ENCODE measurements at regions not wholly inside any gene's neighbourhood (a gene's known extent, or its start where the extent isn't known, plus 50 kb on each side); places are given as distances from the start of the nearest gene placed in this dataset.

DNA sequence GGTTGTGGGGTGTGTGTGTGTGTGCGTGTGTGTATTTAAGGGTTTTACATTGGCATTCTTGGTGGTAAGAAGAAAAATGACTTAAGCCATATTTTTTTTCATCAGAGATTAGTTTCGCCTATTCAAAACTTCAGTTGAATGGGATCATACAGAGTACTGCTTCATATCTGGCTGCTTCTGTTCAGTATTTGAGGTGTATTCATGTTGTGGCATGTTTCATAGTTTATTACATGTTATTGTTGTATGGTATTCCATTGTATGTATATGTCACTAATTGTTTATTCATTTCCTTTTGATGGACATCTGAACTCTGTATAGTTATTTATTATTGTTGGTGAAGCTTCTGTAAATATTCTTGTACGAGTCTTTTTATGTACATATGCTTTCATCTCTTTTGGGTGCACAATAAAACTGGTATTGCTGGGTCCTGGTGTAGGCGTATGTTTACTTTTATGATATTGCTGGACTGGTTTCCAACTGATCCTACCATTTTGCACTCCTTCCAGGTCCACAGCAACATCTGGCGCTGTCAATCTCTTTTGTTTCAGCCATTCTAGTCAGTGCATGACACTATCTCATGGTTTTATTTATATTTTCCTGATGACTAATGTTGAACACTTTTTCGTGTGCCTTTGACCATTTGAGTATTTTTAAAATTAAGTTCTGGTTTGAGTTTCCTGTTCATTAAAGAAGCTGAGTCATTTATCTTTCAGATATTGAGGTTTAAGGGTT lies 77.4 kb upstream of the MAF start:
- no peak for DNase-seq

DNA sequence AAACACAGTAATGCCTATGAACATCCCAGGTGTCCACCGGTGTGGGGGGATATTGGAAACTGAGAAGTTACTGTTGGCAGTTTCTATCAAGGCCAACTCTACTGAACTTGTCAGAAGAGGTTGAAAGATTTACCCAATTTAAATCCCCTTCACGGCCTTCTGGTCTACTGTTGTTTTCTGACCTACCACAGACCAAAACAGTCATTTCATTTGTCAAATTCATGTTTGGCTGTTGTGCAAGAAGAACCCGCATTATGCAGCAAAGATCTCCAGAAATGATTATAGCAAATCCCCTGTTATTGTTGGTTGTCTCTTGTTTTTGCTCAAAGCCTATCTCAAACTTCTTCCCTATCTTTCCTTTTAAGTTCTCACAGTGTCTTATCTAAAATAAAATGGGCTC lies 73.1 kb upstream of the MAF start:
- no peak for DNase-seq

DNA sequence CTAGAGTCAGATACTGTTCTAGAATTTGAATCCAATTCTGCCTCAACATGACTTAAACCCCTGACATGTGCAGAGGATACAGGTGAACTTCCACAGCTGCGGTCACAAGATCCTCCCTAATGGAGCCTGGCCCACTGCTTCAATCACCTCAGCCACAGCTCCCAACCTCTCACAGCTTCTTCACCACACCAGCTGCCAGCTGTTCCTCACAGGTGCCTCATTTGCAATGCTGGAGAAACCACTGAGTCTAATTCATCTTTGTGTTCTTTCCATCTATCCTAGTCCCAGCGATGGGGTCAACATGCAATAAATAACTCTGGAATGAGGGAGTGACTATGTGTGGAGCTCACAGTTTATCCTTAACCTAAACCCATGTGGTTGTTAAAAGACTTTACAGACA lies 72.0 kb upstream of the MAF start:
- DNase-seq = no peak

DNA sequence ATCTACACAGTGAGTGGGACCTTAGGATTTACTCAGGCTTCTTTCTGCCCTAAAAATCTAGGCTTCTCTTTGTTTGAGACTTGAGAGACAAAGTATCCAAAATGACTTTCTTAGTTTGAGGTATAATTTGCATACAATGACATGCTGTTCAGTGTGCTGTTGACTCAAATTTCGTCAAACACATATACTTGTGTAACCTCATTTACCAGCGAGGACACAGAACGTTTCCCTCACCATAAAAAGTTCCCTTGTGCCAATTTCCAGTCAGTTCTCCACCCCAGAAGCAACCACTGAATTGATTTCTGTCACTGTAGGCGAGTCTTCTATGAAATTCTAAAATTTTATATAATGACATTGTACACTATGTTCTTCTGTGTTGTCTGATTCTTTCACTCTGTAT lies 68.0 kb upstream of the MAF start:
- no peak for DNase-seq

DNA sequence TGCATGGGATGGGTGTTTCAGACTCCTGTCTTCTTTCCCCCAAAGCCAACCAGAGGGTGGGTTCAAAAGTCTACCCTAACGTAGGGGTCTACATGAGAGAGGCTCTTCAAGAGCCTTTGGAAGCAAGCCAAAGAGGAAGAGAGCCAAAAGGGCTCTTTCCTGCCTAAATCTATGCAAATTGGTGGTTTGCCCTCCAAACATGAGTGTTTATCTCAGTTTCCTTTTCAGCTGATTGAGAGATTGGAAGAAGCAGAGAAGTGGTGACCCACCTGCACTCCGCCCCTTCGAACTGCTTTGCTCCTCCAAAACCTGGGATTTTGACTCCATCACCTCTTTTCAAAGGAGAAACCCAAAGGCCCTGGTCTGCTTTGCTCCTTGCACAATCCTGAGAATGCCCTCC lies 65.4 kb upstream of the MAF start:
- no peak for DNase-seq

DNA sequence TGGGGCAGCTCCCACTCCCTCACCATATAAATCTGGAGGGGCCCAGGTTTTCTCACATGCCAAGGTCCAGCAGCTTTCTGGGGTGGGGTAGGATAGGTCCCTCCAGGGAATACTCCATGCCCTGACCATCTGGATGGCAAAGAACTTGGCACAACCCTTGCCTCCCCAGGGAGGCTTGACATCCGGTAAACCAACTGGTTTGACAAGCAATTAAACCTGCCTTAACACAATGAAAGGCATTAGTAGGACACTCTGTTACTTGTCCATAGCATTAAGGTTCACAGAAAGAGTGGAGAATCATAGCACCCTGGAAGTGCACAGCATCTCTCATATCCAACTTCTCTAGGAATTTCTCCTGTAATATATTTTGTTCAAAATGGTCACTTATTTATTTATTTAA lies 63.9 kb upstream of the MAF start:
- DNase-seq = no peak

DNA sequence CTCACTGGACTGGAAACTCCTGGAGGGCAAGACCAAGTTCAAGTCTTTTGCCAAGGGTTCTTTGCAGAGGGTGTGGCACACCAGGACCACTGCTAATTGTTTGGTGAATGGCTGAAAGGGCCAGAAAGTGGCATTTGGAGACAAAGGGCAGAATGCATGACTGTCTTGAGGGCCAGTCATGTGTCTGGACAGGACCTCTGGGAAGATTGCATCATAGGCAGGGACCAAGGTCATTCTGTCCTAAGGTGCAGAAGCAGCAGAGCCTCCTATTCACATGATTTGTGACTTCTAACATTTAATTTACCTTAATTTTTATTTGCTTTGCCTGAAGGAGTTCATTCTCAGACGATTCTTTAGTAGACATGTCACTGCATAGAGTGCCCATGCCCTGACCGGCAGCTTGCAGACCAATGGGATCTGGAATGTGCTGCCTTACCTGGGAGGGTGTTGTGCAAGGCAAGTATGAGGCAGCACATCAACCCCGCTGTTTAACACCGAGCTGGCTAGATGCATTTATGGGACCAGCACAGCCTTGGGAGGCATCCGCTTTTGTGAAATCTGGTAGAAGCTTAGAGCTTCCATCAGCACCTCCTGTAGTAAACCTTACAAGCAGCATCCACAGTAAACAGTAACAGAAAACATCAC lies 62.3 kb upstream of the MAF start:
- DNase-seq = no peak

DNA sequence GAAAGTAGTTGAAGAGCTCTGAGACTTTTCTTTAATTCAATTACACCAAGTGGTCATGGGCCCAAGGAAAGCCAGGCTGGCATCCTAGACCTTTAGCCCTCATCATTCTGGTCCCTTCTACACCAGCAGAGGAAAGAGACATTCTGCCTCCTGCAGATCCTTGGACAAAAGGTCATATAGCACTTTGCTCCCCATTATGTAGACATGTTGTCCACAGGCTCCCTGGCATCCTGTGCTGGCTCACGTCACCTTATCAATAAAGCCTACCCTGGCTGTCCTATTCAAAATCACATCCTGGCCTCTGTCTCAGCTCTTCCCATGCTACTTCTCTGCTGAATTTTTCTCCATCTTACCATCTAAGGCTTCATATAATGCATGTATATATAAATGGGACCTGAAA lies 61.6 kb upstream of the MAF start:
- no peak for DNase-seq

DNA sequence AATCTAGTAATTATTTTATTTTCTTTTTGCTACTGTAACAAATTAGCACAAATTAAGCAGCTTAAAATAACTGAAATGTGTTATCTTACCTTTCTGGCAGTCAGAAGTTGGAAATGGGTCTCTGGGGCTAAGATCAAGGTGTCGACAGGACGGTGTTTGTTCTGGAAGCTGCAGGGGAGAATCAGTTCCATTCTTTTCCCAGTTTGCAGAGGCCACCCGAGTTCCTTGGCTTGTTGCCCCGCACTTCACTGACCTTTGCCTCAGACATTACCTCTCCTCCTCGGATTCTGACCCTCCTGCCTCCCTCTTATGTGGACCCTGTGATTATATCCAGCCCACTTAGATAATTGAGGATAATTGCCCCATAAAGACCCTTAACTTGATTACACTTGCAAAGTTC lies 61.0 kb upstream of the MAF start:
- no peak for DNase-seq

DNA sequence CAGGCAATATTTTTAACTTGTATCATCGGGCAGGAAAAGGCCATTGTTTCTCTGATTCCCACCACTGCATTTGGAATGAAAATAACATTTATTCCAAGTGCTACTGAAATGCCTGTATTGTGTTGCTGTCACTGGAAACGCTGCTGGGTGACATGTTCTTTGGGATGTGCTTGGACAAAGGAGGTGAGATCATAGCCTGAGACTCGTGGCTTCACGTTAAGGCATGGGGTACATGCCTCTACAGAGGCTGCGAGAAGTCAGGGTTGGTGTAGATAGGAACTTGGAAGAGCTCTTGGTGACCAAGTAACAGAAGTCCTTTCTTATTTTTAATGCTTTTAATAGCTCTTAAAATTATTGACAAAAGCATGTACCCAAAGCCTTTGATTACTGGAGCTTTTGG lies 58.8 kb upstream of the MAF start:
- no peak for DNase-seq

DNA sequence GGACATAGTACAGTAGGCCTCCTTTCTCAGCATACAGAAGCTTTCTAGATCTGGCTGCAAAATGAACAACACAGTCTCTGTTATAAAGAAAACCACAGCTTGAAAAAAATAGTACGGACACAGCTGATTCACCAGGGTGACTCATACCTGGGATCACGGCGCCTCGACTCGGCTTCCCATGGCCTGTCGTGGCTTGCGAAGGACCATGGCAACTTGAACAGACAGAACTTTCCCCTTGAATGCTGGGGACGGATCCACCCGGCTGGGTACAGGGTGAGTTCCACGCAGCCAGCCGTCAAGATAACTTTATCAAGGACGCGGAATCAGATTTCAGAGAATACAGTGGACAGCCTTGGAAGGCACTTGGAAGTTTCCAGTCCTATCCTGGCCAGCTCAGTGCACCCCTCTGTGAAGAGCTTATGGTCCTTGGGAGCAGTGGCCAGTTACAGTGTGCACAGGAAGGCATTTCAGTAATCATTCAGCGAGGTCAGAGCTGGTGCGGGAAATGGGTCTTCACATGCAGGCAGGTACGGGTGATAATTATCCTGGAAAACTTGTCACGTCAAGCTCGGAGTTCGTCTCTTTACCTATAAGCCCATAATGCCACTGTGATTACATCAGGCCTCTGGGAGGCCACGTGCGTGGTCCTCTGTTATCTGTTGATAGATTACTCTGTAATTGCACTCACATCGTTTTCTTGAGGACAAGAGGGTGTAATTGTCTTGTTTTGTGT lies 57.9 kb upstream of the MAF start:
- no peak for DNase-seq

DNA sequence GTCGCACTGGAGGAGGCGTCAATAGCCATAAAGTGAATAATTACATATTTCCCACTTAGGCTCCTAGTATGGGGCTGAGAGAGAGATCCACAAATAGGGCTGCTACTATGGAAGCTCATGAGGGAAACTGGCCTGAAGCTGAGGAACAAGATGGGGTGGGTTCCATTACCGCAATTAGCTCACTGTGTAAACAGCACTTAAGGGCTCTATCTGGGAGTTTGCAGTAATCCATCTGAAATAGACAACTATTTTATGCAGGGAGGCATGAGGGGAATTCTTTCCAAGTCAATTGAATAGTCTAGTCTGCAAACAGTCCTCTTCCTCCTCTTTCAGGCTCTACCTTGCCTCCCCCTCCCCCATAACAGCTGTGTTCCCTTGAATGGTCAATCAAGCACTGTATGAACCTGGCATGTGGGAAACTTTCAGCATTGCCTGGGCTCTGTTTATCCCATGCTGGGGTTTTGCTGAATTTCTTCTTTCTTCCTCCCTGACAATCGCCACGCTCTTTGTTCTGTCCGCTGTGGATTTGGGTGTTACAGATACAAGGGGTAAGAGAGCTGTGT lies 56.1 kb upstream of the MAF start:
- no peak for DNase-seq

DNA sequence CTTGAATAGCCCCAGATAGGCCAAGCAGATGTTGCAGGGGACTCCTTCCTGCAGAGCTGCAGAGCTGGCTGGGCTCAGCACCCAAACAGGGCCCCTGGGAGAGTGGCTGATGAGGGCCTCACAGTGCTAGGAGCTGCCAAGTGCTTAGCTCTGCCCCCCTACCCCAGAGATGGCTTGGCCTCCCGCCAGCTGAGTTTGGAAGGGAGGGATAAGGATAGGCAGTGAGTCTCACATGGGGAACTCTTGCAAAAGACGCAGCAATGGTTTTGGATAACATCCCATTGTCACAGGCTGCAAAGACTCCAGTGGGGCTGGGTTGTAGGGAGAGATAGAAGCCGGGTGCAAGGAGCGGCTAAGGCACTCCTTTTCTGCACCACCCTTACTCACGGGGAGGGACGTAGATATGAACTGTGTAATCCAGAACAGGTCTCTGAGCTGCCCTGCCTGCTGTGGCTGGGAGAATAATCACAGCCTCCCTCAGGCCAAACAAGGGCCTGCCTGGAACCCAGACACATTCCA lies 52.9 kb upstream of the MAF start:
- DNase-seq = no peak

DNA sequence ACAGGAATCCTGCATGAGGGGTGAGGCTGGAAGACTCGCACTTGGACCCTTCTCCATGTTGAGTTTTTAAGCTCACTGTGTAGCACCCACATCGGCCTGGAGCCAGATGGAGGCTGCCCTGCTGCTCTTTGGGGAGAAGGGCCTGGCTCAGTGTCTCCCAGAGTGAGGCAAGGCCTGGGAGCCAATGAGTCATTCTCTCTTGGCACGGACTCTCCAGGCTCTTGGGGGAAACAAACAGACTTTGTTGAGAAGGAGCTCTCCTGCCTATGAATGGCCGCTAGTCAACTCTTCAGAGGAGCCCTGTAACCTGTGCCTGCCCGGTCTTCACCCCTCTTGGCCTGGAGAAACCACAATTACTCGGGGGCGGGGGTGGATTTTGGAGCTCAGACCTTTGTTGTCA lies 50.8 kb upstream of the MAF start:
- DNase-seq = no peak
